K562 (cell line): ENCODE measurements at regions not wholly inside any gene's neighbourhood (a gene's known extent, or its start where the extent isn't known, plus 50 kb on each side); places are given as distances from the start of the nearest gene placed in this dataset.

Experiments used
- NRF1 ChIP-seq, 2 experiments: fragments of 450-650 bp; IDR thresholded peaks in 1 of 2; conservative IDR thresholded peaks in 1 of 2; 2 replicates each; pipeline ENCODE4 v1.6.1; 2014; ENCODE audit warnings: mild to moderate bottlenecking in 2 of 2
- POLR2A ChIP-seq: fragments of 450-650 bp; conservative IDR thresholded peaks from 2 replicates; pipeline ENCODE4 v1.6.1; 2016
- POLR2AphosphoS5 ChIP-seq: IDR thresholded peaks from 2 replicates; pipeline ENCODE4 v1.6.1; 2011; ENCODE audit warnings: mild to moderate bottlenecking, low read depth, low read length, moderate library complexity; ENCODE audit not compliant: control insufficient read depth, insufficient read depth
- TF ChIP-seq, protein P1 (sequence below): fragments of 250-450 bp; sonication (Bioruptor Pico); IDR thresholded peaks from 2 replicates; pipeline ENCODE4 v1.8.0; 2022; ENCODE audit warnings: inconsistent platforms, mild to moderate bottlenecking, moderate library complexity, borderline replicate concordance
- TF ChIP-seq, protein P2 (sequence below), 3 experiments: IDR thresholded peaks in 2 of 3; conservative IDR thresholded peaks in 1 of 3; 2 replicates each; pipeline ENCODE4 v1.5.1; 2011 to 2012; ENCODE audit warnings: low read length in 3 of 3, mild to moderate bottlenecking in 3 of 3, control low read depth in 2 of 3, improper control_type of control experiment in 1 of 3, inconsistent platforms in 1 of 3, low read depth in 1 of 3, mixed read lengths in 1 of 3, moderate library complexity in 1 of 3; ENCODE audit not compliant: insufficient read depth in 2 of 3
- TF ChIP-seq, protein P3 (sequence below): sonication (generic); formaldehyde crosslinking; IDR thresholded peaks from 2 replicates; pipeline ENCODE4 v1.9.0; 2022; ENCODE audit warnings: mild to moderate bottlenecking, missing genetic modification reagents

DNA sequence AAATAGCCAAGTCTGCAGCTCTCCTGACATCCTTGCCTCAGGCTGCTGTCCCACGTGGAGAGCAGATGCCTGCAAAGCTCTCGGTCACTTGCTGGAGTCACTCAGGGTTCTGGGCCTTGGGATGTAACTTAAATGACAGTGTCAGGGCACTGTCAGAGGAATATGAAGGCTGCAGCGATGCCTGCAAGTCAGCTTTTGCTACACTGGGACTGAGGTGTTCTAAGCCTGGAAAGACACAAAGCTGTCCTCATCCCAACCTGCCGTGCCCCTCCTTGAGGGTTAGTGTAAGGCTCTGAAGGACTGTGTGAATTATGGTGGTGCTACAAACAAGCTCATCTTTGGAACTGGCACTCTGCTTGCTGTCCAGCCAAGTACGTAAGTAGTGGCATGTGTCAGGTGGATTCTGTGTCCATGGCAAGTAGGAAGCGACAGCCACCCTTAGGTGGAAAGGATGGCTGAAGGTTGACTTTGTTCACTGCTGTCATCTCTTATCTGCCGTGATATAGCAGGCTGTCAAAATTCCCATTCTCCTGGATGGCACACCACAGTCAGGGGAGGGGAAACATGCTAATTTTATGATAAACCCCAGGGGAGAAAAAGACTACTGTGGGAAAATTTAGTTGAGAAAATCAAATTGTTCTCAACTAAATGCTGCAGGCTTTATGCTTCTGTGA, 79.9 kb downstream of the DAD1 start:
- TF ChIP-seq NRF1 (conservative IDR thresholded peaks at IDR 0.05 in 1 of 2, IDR thresholded peaks at IDR 0.05 in 1 of 2) = no peak
- no peak for TF ChIP-seq POLR2A
- TF ChIP-seq POLR2AphosphoS5 = no peak
- TF ChIP-seq, protein P1, sequence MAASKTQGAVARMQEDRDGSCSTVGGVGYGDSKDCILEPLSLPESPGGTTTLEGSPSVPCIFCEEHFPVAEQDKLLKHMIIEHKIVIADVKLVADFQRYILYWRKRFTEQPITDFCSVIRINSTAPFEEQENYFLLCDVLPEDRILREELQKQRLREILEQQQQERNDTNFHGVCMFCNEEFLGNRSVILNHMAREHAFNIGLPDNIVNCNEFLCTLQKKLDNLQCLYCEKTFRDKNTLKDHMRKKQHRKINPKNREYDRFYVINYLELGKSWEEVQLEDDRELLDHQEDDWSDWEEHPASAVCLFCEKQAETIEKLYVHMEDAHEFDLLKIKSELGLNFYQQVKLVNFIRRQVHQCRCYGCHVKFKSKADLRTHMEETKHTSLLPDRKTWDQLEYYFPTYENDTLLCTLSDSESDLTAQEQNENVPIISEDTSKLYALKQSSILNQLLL (CRISPR knock-in tag) = no peak
- TF ChIP-seq, protein P2, sequence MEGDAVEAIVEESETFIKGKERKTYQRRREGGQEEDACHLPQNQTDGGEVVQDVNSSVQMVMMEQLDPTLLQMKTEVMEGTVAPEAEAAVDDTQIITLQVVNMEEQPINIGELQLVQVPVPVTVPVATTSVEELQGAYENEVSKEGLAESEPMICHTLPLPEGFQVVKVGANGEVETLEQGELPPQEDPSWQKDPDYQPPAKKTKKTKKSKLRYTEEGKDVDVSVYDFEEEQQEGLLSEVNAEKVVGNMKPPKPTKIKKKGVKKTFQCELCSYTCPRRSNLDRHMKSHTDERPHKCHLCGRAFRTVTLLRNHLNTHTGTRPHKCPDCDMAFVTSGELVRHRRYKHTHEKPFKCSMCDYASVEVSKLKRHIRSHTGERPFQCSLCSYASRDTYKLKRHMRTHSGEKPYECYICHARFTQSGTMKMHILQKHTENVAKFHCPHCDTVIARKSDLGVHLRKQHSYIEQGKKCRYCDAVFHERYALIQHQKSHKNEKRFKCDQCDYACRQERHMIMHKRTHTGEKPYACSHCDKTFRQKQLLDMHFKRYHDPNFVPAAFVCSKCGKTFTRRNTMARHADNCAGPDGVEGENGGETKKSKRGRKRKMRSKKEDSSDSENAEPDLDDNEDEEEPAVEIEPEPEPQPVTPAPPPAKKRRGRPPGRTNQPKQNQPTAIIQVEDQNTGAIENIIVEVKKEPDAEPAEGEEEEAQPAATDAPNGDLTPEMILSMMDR (IDR thresholded peaks at IDR 0.05 in 2 of 3, conservative IDR thresholded peaks at IDR 0.05 in 1 of 3; ENCODE audit: insufficient read depth in 2 of 3, low read depth in 1 of 3, low read length in 3 of 3) = no peak
- TF ChIP-seq, protein P3, sequence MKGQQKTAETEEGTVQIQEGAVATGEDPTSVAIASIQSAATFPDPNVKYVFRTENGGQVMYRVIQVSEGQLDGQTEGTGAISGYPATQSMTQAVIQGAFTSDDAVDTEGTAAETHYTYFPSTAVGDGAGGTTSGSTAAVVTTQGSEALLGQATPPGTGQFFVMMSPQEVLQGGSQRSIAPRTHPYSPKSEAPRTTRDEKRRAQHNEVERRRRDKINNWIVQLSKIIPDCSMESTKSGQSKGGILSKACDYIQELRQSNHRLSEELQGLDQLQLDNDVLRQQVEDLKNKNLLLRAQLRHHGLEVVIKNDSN = no peak
